SK-N-MC (cell line): ENCODE measurements at regions not wholly inside any gene's neighbourhood (a gene's known extent, or its start where the extent isn't known, plus 50 kb on each side); places are given as distances from the start of the nearest gene placed in this dataset.

Experiments used
- EZH2 ChIP-seq: fragments of 200-600 bp; sonication (generic); IDR thresholded peaks from one replicate; pipeline ENCODE4 v1.6.1; 2017; ENCODE audit warnings: antibody characterized with exemption
- FOXP2 ChIP-seq: optimal IDR thresholded peaks from 2 replicates; pipeline ENCODE3; 2011; ENCODE audit warnings: mild to moderate bottlenecking, moderate library complexity; ENCODE audit not compliant: insufficient read depth; ENCODE audit errors: extremely low read length, control extremely low read depth
- POLR2AphosphoS5 ChIP-seq: IDR thresholded peaks from 2 replicates; pipeline ENCODE4 v1.6.1; 2012; ENCODE audit warnings: mild to moderate bottlenecking, low read depth, low read length, borderline replicate concordance

DNA sequence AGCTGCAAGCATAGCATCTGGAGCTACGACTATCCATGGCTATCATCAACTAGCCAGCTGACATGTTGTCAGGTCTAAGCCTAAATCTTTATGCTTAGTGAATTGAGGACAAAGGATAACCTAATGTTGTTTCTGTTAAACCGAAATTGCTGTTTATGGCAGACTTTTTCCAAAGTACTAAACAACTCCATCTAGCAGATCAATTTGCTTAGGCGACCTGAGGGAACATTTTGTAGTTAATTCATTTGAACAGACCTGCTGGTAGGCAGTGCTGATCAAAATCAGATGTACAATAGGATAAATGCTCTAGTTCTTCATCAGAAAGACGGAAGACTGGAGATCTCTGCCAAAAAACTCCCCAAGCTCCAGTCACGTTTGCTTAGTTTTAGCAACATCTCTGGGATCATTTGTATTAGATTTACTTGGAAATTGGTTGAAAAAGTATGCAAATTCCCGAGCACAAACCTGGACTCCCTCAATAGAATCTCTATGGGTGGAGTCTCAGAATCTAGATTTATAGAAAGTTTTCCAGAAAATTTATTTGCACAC is 301.6 kb upstream of the NRP1 start:
- TF ChIP-seq EZH2 (no peak), POLR2AphosphoS5 (no peak), FOXP2 (no peak)
